Upper lobe of left lung (tissue), 4 donors: ENCODE measurements at regions not wholly inside any gene's neighbourhood (a gene's known extent, or its start where the extent isn't known, plus 50 kb on each side); places are given as distances from the start of the nearest gene placed in this dataset.

Experiments used
- CTCF ChIP-seq, 6 experiments: fragments of 450-650 bp in 4 of 6; fragments of 200-600 bp in 2 of 6; sonication (generic) in 2 of 6; IDR thresholded peaks; one replicate each; pipeline ENCODE4 v1.5.1; 2016 to 2019; ENCODE audit warnings: antibody characterized with exemption in 6 of 6
- EP300 ChIP-seq, 4 donors: sonication (generic); formaldehyde crosslinking; IDR thresholded peaks; one replicate each; pipeline ENCODE4 v1.5.1; 2017; ENCODE audit warnings: antibody characterized with exemption in 4 of 4, control low read depth in 2 of 4
- POLR2A ChIP-seq, 4 donors: fragments of 450-650 bp; IDR thresholded peaks; one replicate each; pipeline ENCODE4 v1.5.1; 2016 to 2017; ENCODE audit warnings: antibody characterized with exemption in 4 of 4, mild to moderate bottlenecking in 2 of 4
- POLR2AphosphoS5 ChIP-seq, 2 donors: sonication (generic); formaldehyde crosslinking; IDR thresholded peaks; one replicate each; pipeline ENCODE4 v1.5.1; 2017; ENCODE audit warnings: antibody characterized with exemption in 2 of 2

DNA sequence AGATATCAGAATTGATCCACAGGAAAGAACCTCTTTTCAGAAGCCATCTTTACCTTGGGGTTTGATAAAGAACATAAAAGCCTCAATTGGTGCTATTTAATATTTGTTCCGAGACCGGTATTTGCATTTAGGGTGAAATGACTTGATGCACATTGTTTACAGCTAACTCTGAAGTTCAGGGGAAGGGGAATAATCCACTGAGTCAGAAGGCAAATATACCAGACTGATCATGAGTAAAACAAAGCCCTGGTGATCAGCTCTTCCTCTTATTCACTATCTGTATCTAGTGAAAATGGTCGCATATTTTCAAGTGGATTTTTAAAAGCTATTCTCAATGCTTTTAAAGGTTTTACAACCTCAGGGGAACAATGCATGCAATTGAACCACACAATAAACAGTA is 53.0 kb upstream of the ATP8B1 start:
- no peak for TF ChIP-seq CTCF (IDR thresholded peaks at IDR 0.05)
- TF ChIP-seq POLR2A (IDR thresholded peaks at IDR 0.05), result no peak
- TF ChIP-seq EP300 (IDR thresholded peaks at IDR 0.05), result no peak
- TF ChIP-seq POLR2AphosphoS5 (IDR thresholded peaks at IDR 0.05), result no peak
